H1 (cell line): ENCODE measurements at regions not wholly inside any gene's neighbourhood (a gene's known extent, or its start where the extent isn't known, plus 50 kb on each side); places are given as distances from the start of the nearest gene placed in this dataset.

Experiments
- CTCF ChIA-PET: fragments of 300-600 bp; sonication (Branson Sonifier 250); formaldehyde crosslinking; loops from one replicate; lab custom pipeline; 2021; ENCODE audit not compliant: partially characterized antibody; lab: Charles Lee
- POLR2A ChIA-PET: fragments of 300-600 bp; sonication (Branson Sonifier 250); formaldehyde crosslinking; loops from one replicate; lab custom pipeline; 2021; ENCODE audit warnings: inconsistent platforms; ENCODE audit not compliant: partially characterized antibody; lab: Charles Lee
- DNase-seq, 2 experiments: peaks; one replicate each; pipeline versions ENCODE4 v3.0.0 to v3.0.0-alpha.2; 2010 to 2022; ENCODE audit warnings: low spot score in 2 of 2, low read depth in 1 of 2, mixed read lengths in 1 of 2
- FAIRE-seq: peaks from 2 replicates; lab custom pipeline; 2011; peaks lifted over from hg19 to GRCh38; lab: Jason Lieb, UNC
- H2AFZ ChIP-seq: 2 replicates; pipeline ENCODE4 v1.8.1; 2012; ENCODE audit warnings: low read length, inconsistent platforms
- H2AK5ac ChIP-seq: 2 replicates; pipeline ENCODE4 v1.6.1; 2013; ENCODE audit warnings: low read depth, low read length
- H2BK120ac ChIP-seq: replicated peaks from 2 replicates; pipeline ENCODE3; 2013; ENCODE audit warnings: low read depth, low read length, inconsistent platforms
- H2BK12ac ChIP-seq: 2 replicates; pipeline ENCODE4 v1.6.1; 2013; ENCODE audit warnings: low read depth, low read length
- H2BK15ac ChIP-seq: 2 replicates; pipeline ENCODE4 v1.6.1; 2013; ENCODE audit warnings: low read length
- H2BK20ac ChIP-seq: 2 replicates; pipeline ENCODE4 v1.6.1; 2013; ENCODE audit warnings: low read length
- H2BK5ac ChIP-seq: 2 replicates; pipeline ENCODE4 v1.6.1; 2013; ENCODE audit warnings: low read depth, low read length
- H3K14ac ChIP-seq: 2 replicates; pipeline ENCODE4 v1.6.1; 2013; ENCODE audit warnings: inconsistent platforms; ENCODE audit not compliant: insufficient read length
- H3K18ac ChIP-seq: 2 replicates; pipeline ENCODE4 v1.6.1; 2013; ENCODE audit warnings: low read length; ENCODE audit errors: extremely low read depth
- H3K23ac ChIP-seq: 2 replicates; pipeline ENCODE4 v1.6.1; 2013; ENCODE audit warnings: inconsistent platforms; ENCODE audit not compliant: insufficient read length
- H3K23me2 ChIP-seq: 2 replicates; pipeline ENCODE4 v1.6.1; 2013; ENCODE audit warnings: low read depth, low read length
- H3K27ac ChIP-seq: 2 replicates; pipeline ENCODE4 v1.6.1; 2011; ENCODE audit warnings: low read depth, low read length, inconsistent platforms
- H3K27me3 ChIP-seq, 4 experiments: replicated peaks in 1 of 4; 1 replicate in 1 of 4; 2 replicates in 3 of 4; pipeline versions ENCODE4 v1.6.1 to v1.8.1; 2011 to 2013; ENCODE audit warnings: low read length in 3 of 4, mild to moderate bottlenecking in 3 of 4, inconsistent platforms in 2 of 4, mixed read lengths in 2 of 4, moderate library complexity in 1 of 4; ENCODE audit not compliant: control insufficient read depth in 3 of 4, insufficient read depth in 3 of 4; ENCODE audit errors: extremely low read depth in 1 of 4
- H3K36me3 ChIP-seq, 4 experiments: 2 replicates each; pipeline versions ENCODE4 v1.6.1 to v1.8.1; 2011 to 2013; ENCODE audit warnings: mild to moderate bottlenecking in 4 of 4, low read length in 3 of 4, moderate library complexity in 2 of 4, control low read depth in 1 of 4, inconsistent platforms in 1 of 4; ENCODE audit not compliant: insufficient read depth in 4 of 4, control insufficient read depth in 2 of 4
- H3K4ac ChIP-seq: replicated peaks from 2 replicates; pipeline ENCODE3; 2013; ENCODE audit warnings: low read length, low read depth, mixed read lengths, inconsistent platforms; ENCODE audit not compliant: insufficient read length
- H3K4me1 ChIP-seq, 4 experiments: replicated peaks in 1 of 4; 1 replicate in 1 of 4; 2 replicates in 3 of 4; pipeline versions ENCODE4 v1.6.1 to v1.8.1; 2011 to 2013; ENCODE audit warnings: low read length in 3 of 4, inconsistent platforms in 2 of 4, mixed read lengths in 1 of 4; ENCODE audit not compliant: insufficient read depth in 4 of 4, control insufficient read depth in 3 of 4
- H3K4me2 ChIP-seq, 2 experiments: 2 replicates each; pipeline versions ENCODE4 v1.6.1 to v1.8.1; 2011 to 2013; ENCODE audit warnings: low read depth in 2 of 2, low read length in 2 of 2, control low read depth in 1 of 2, inconsistent platforms in 1 of 2, mild to moderate bottlenecking in 1 of 2; ENCODE audit not compliant: insufficient read depth in 1 of 2
- H3K4me3 ChIP-seq, 4 experiments: fragments of 200-600, 300-600 bp in 1 of 4; sonication (generic), shearing (Covaris generic), sonication (Bioruptor Twin) in 1 of 4; 2 replicates each; pipeline versions ENCODE4 v1.5.1 to v1.8.1; 2011 to 2016; ENCODE audit warnings: low read length in 4 of 4, low read depth in 3 of 4, control low read depth in 2 of 4, inconsistent platforms in 2 of 4, mild to moderate bottlenecking in 2 of 4, mixed read lengths in 1 of 4, moderate library complexity in 1 of 4; ENCODE audit not compliant: insufficient read depth in 2 of 4; ENCODE audit errors: extremely low read depth in 1 of 4
- H3K56ac ChIP-seq: replicated peaks from 2 replicates; pipeline ENCODE3; 2013; ENCODE audit warnings: low read depth, mild to moderate bottlenecking, mixed read lengths, low read length, inconsistent platforms; ENCODE audit not compliant: insufficient read length
- H3K79me1 ChIP-seq: 2 replicates; pipeline ENCODE4 v1.6.1; 2013; ENCODE audit warnings: low read depth, low read length, control low read depth
- H3K79me2 ChIP-seq, 2 experiments: 2 replicates each; pipeline versions ENCODE4 v1.6.1 to v1.8.1; 2012 to 2013; ENCODE audit warnings: low read length in 2 of 2, mild to moderate bottlenecking in 2 of 2, inconsistent platforms in 1 of 2; ENCODE audit not compliant: insufficient read depth in 2 of 2, control insufficient read depth in 1 of 2
- H3K9ac ChIP-seq, 4 experiments: replicated peaks in 1 of 4; 1 replicate in 1 of 4; 2 replicates in 3 of 4; pipeline versions ENCODE4 v1.6.1 to v1.8.1; 2011 to 2013; ENCODE audit warnings: low read depth in 3 of 4, low read length in 3 of 4, control low read depth in 2 of 4, mild to moderate bottlenecking in 2 of 4, moderate library complexity in 2 of 4, inconsistent platforms in 1 of 4; ENCODE audit errors: extremely low read depth in 1 of 4
- H3K9me3 ChIP-seq, 2 experiments: 2 replicates each; pipeline versions ENCODE4 v1.6.1 to v1.8.1; 2012 to 2013; ENCODE audit warnings: mild to moderate bottlenecking in 2 of 2, moderate library complexity in 2 of 2, control low read depth in 1 of 2, inconsistent platforms in 1 of 2, low read depth in 1 of 2, low read length in 1 of 2, mixed read lengths in 1 of 2; ENCODE audit not compliant: insufficient read depth in 2 of 2
- H4K20me1 ChIP-seq, 2 experiments: replicated peaks in 1 of 2; 2 replicates each; pipeline versions ENCODE3 to v1.8.1; 2011 to 2013; ENCODE audit warnings: inconsistent platforms in 2 of 2, low read length in 2 of 2, mild to moderate bottlenecking in 1 of 2; ENCODE audit not compliant: insufficient read depth in 2 of 2, control insufficient read depth in 1 of 2
- H4K5ac ChIP-seq: 2 replicates; pipeline ENCODE4 v1.6.1; 2013; ENCODE audit warnings: low read length, low read depth, mixed read lengths, inconsistent platforms; ENCODE audit not compliant: insufficient read length
- H4K8ac ChIP-seq: 2 replicates; pipeline ENCODE4 v1.8.0; 2013; ENCODE audit warnings: mild to moderate bottlenecking, moderate library complexity, low read length, inconsistent platforms; ENCODE audit not compliant: insufficient read depth; ENCODE audit errors: extremely low read depth
- H4K91ac ChIP-seq: replicated peaks from 2 replicates; pipeline ENCODE3; 2013; ENCODE audit warnings: low read length, mixed read lengths, inconsistent platforms; ENCODE audit not compliant: insufficient read length
- CTBP2 ChIP-seq: IDR thresholded peaks from 2 replicates; pipeline ENCODE4 v1.7.0; 2011; ENCODE audit warnings: borderline replicate concordance, mild to moderate bottlenecking, moderate library complexity, mixed read lengths, low read length; ENCODE audit not compliant: insufficient read depth, insufficient read length
- E2F6 ChIP-seq: IDR thresholded peaks from 2 replicates; pipeline ENCODE4 v1.6.1; 2012; ENCODE audit warnings: inconsistent platforms
- EP300 ChIP-seq, 2 experiments: IDR thresholded peaks; 1 replicate in 1 of 2; 2 replicates in 1 of 2; pipeline ENCODE4 v1.6.1; 2011 to 2012; ENCODE audit warnings: low read depth in 2 of 2, low read length in 2 of 2, mild to moderate bottlenecking in 2 of 2, borderline replicate concordance in 1 of 2, inconsistent platforms in 1 of 2, moderate library complexity in 1 of 2
- GABPA ChIP-seq: IDR thresholded peaks from 2 replicates; pipeline ENCODE4 v1.6.1; 2011; ENCODE audit warnings: mild to moderate bottlenecking, low read length, moderate library complexity, borderline replicate concordance; ENCODE audit not compliant: insufficient read depth
- RBBP5 ChIP-seq: IDR thresholded peaks from 2 replicates; pipeline ENCODE4 v1.7.1; 2012; ENCODE audit warnings: low read depth, mild to moderate bottlenecking, inconsistent platforms, low read length, moderate library complexity, borderline replicate concordance
- SAP30 ChIP-seq: fragments of 300-600 bp; sonication (generic); IDR thresholded peaks from 2 replicates; pipeline ENCODE4 v1.7.1; 2012; ENCODE audit warnings: low read length, moderate library complexity, mild to moderate bottlenecking, inconsistent platforms; ENCODE audit not compliant: insufficient read depth, insufficient replicate concordance
- SIN3A ChIP-seq, 2 experiments: IDR thresholded peaks in 1 of 2; conservative IDR thresholded peaks in 1 of 2; 2 replicates each; pipeline ENCODE4 v1.6.1; 2011 to 2012; ENCODE audit warnings: low read length in 2 of 2, improper control_type of control experiment in 1 of 2, low read depth in 1 of 2, mild to moderate bottlenecking in 1 of 2
- SP1 ChIP-seq: IDR thresholded peaks from 2 replicates; pipeline ENCODE4 v1.6.1; 2011; ENCODE audit warnings: low read depth, low read length
- SP4 ChIP-seq: IDR thresholded peaks from 2 replicates; pipeline ENCODE4 v1.6.1; 2012; ENCODE audit warnings: low read length, inconsistent platforms
- TAF7 ChIP-seq: optimal IDR thresholded peaks from 2 replicates; pipeline ENCODE3; 2011; ENCODE audit warnings: low read depth, mild to moderate bottlenecking, inconsistent platforms, low read length, moderate library complexity, borderline replicate concordance
- TEAD4 ChIP-seq: IDR thresholded peaks from 2 replicates; pipeline ENCODE4 v1.6.1; 2012; ENCODE audit warnings: low read depth, low read length, inconsistent platforms, mixed read lengths
- WGBS, 2 experiments: shearing (Covaris generic) in 1 of 2; methylation state at CpG; one replicate each; pipeline versions ENCODE4 v1.1.6 to v1.1.7; 2013 to 2015; ENCODE audit warnings: low lambda C conversion rate in 2 of 2, mixed read lengths in 2 of 2, inconsistent platforms in 1 of 2, low coverage in 1 of 2, missing lambda C conversion rate in 1 of 2; ENCODE audit not compliant: insufficient replicate concordance in 2 of 2, insufficient coverage in 1 of 2, insufficient read length in 1 of 2; ENCODE audit errors: extremely low coverage in 1 of 2, missing lambda C conversion rate in 1 of 2; 5-methylcytosine and 5-hydroxymethylcytosine counted together

DNA sequence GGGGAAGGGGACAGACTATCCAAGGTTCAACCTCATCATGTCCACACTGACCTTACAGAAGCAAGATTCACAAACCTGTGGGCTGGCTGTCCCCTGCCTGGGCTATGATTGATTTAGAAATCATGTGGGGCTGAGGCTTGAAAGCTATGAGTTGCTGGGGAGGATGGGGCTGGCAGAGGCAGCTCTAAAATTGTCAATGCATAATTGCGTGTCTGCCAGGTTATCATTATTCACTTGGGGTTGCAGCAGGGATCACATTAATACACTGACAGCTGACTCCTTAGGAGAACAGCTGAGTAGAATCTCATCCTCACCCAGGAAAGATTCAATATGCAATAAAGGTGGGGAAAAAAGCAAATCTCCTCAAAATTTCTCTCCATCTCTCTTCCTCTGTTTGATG, 866.3 kb downstream of the CCSER2 start:
- no peaks in the 10 kb centered on the region for H3K27me3 ChIP-seq
- no peak overlapping the region for H2BK15ac ChIP-seq
- no peaks in the 10 kb centered on the region for H3K4me1 ChIP-seq
- H4K91ac ChIP-seq, result no peak overlapping the region
- DNase-seq (no peak), FAIRE-seq (no peak)
- no peaks in the 10 kb centered on the region for H3K36me3 ChIP-seq
- no peak overlapping the region for H2BK12ac ChIP-seq
- H3K9ac ChIP-seq, result no peak overlapping the region
- H3K4ac ChIP-seq, result no peak overlapping the region
- H3K79me2 ChIP-seq, result no peaks in the 10 kb centered on the region; a peak in 1 of 4 replicates
- WGBS, 2 experiments, result 92% methylated on average over 1 of the region's 1 CpG; no CpG with 5 or more reads in 1 of the 2 experiments
- H3K4me2 ChIP-seq, result no peak overlapping the region
- H4K5ac ChIP-seq, result no peak overlapping the region
- H2BK120ac ChIP-seq, result no peak overlapping the region
- H3K18ac ChIP-seq, result no peak overlapping the region
- H3K4me3 ChIP-seq, result no peak overlapping the region
- H3K27ac ChIP-seq, result no peak overlapping the region
- no peak overlapping the region for H3K14ac ChIP-seq
- H4K20me1 ChIP-seq, result no peaks in the 10 kb centered on the region
- no peak overlapping the region for H3K23ac ChIP-seq
- H3K23me2 ChIP-seq, result no peaks in the 10 kb centered on the region; the same call in 1 of the 2 replicates
- POLR2A ChIA-PET, result no interaction called here
- no peak overlapping the region for H2BK5ac ChIP-seq
- no peaks in the 10 kb centered on the region for H3K79me1 ChIP-seq
- H2AFZ ChIP-seq, result no peak overlapping the region
- no peak overlapping the region for H2AK5ac ChIP-seq
- H4K8ac ChIP-seq, result no peak overlapping the region
- H2BK20ac ChIP-seq, result no peak overlapping the region
- CTCF ChIA-PET, result interaction anchor here (0.7 kb wide), 1 partner anchor 19 kb away, joined by 3 read pairs; no protein-coding TSS in a partner anchor
- H3K56ac ChIP-seq, result no peak overlapping the region
- H3K9me3 ChIP-seq, result no peaks in the 10 kb centered on the region
- no peak for TF ChIP-seq EP300 (IDR thresholded peaks at IDR 0.05; ENCODE audit: borderline replicate concordance in 1 of 2, low read depth in 2 of 2, low read length in 2 of 2)
- no peak for TF ChIP-seq E2F6
- no peak for TF ChIP-seq SP1
- no peak for TF ChIP-seq SIN3A (conservative IDR thresholded peaks at IDR 0.05 in 1 of 2, IDR thresholded peaks at IDR 0.05 in 1 of 2; ENCODE audit: low read depth in 1 of 2, low read length in 2 of 2)
- TF ChIP-seq SP4, result no peak
- TF ChIP-seq GABPA, result no peak
- no peak for TF ChIP-seq RBBP5
- no peak for TF ChIP-seq TAF7
- no peak for TF ChIP-seq SAP30
- no peak for TF ChIP-seq TEAD4
- no peak for TF ChIP-seq CTBP2
